ENCODE measurements at regions not wholly inside any gene's neighbourhood (a gene's known extent, or its start where the extent isn't known, plus 50 kb on each side); places are given as distances from the start of the nearest gene placed in this dataset.

- no peak overlapping the region for H3K4me3 ChIP-seq (ENCODE audit: low read depth in 1 of 5, low read length in 5 of 5)
- H3K27ac ChIP-seq (ENCODE audit: low read depth, low read length), result no peak overlapping the region
- no peaks in the 10 kb centered on the region for H3K36me3 ChIP-seq (ENCODE audit: control insufficient read depth in 5 of 5, insufficient read depth in 5 of 5, low read length in 5 of 5)
- peaks cover 6 to 49% (median 42%) of the 10 kb centered on the region in 5 donors for H3K4me1 ChIP-seq (ENCODE audit: control insufficient read depth in 5 of 5, insufficient read depth in 5 of 5, low read length in 5 of 5)
- no peaks in the 10 kb centered on the region for H3K9me3 ChIP-seq (ENCODE audit: control insufficient read depth in 5 of 5, low read length in 5 of 5)
- H3K27me3 ChIP-seq (ENCODE audit: control insufficient read depth in 5 of 5, insufficient read depth in 4 of 5, low read length in 5 of 5), result peaks cover 0 to 3% (median 0%) of the 10 kb centered on the region in 5 donors
- peak overlapping the region in 1 of 5 donors; percentile 8 for H3K9ac ChIP-seq (ENCODE audit: low read length in 5 of 5)
These were observed 62.0 kb upstream of the RNU6ATAC start for GRCh38 chr9:134226221-134226930.

GRCh38 chr9:134227451-134228411 is 63.4 kb upstream of the RNU6ATAC start:
- no peaks in the 10 kb centered on the region for H3K9me3 ChIP-seq (ENCODE audit: control insufficient read depth in 5 of 5, low read length in 5 of 5)
- H3K36me3 ChIP-seq (ENCODE audit: control insufficient read depth in 5 of 5, insufficient read depth in 5 of 5, low read length in 5 of 5), result no peaks in the 10 kb centered on the region
- peaks cover 0 to 3% (median 0%) of the 10 kb centered on the region in 5 donors for H3K27me3 ChIP-seq (ENCODE audit: control insufficient read depth in 5 of 5, insufficient read depth in 4 of 5, low read length in 5 of 5)
- peak overlapping the region in 1 of 5 donors; percentile 19 for H3K9ac ChIP-seq (ENCODE audit: low read length in 5 of 5)
- H3K27ac ChIP-seq (ENCODE audit: low read depth, low read length), result no peak overlapping the region
- H3K4me3 ChIP-seq (ENCODE audit: low read depth in 1 of 5, low read length in 5 of 5), result no peak overlapping the region
- H3K4me1 ChIP-seq (ENCODE audit: control insufficient read depth in 5 of 5, insufficient read depth in 5 of 5, low read length in 5 of 5), result peaks cover 10 to 59% (median 53%) of the 10 kb centered on the region in 5 donors

GRCh38 chr9:134228649-134229048 is 64.3 kb upstream of the RNU6ATAC start:
- H3K9me3 ChIP-seq (ENCODE audit: control insufficient read depth in 5 of 5, low read length in 5 of 5), result no peaks in the 10 kb centered on the region
- H3K27ac ChIP-seq (ENCODE audit: low read depth, low read length), result no peak overlapping the region
- no peaks in the 10 kb centered on the region for H3K36me3 ChIP-seq (ENCODE audit: control insufficient read depth in 5 of 5, insufficient read depth in 5 of 5, low read length in 5 of 5)
- peaks cover 10 to 68% (median 62%) of the 10 kb centered on the region in 5 donors for H3K4me1 ChIP-seq (ENCODE audit: control insufficient read depth in 5 of 5, insufficient read depth in 5 of 5, low read length in 5 of 5)
- H3K4me3 ChIP-seq (ENCODE audit: low read depth in 1 of 5, low read length in 5 of 5), result no peak overlapping the region
- no peak overlapping the region for H3K9ac ChIP-seq (ENCODE audit: low read length in 5 of 5)
- peaks cover 0 to 3% (median 0%) of the 10 kb centered on the region in 5 donors for H3K27me3 ChIP-seq (ENCODE audit: control insufficient read depth in 5 of 5, insufficient read depth in 4 of 5, low read length in 5 of 5)

- H3K27ac ChIP-seq (ENCODE audit: low read depth, low read length), result no peak overlapping the region
- H3K4me1 ChIP-seq (ENCODE audit: control insufficient read depth in 5 of 5, insufficient read depth in 5 of 5, low read length in 5 of 5), result peaks cover 10 to 78% (median 70%) of the 10 kb centered on the region in 5 donors
These were observed 65.2 kb upstream of the RNU6ATAC start for GRCh38 chr9:134229466-134230091.

GRCh38 chr9:134230092-134230941 is 66.0 kb upstream of the RNU6ATAC start:
- H3K4me3 ChIP-seq (ENCODE audit: low read depth in 1 of 5, low read length in 5 of 5), result peak overlapping the region in 2 of 5 donors; percentile 21 to 32
- H3K9me3 ChIP-seq (ENCODE audit: control insufficient read depth in 5 of 5, low read length in 5 of 5), result no peaks in the 10 kb centered on the region
- peaks cover 10 to 85% (median 71%) of the 10 kb centered on the region in 5 donors for H3K4me1 ChIP-seq (ENCODE audit: control insufficient read depth in 5 of 5, insufficient read depth in 5 of 5, low read length in 5 of 5)
- H3K36me3 ChIP-seq (ENCODE audit: control insufficient read depth in 5 of 5, insufficient read depth in 5 of 5, low read length in 5 of 5), result no peaks in the 10 kb centered on the region
- H3K27ac ChIP-seq (ENCODE audit: low read depth, low read length), result peak overlapping the region; percentile 76
- H3K9ac ChIP-seq (ENCODE audit: low read length in 5 of 5), result no peak overlapping the region
- H3K27me3 ChIP-seq (ENCODE audit: control insufficient read depth in 5 of 5, insufficient read depth in 4 of 5, low read length in 5 of 5), result peaks cover 0 to 3% (median 0%) of the 10 kb centered on the region in 5 donors

More at GRCh38 chr9:134229466-134230091, 65.2 kb upstream of the RNU6ATAC start:
- no peak overlapping the region for H3K9ac ChIP-seq (ENCODE audit: low read length in 5 of 5)
- no peak overlapping the region for H3K4me3 ChIP-seq (ENCODE audit: low read depth in 1 of 5, low read length in 5 of 5)
- H3K36me3 ChIP-seq (ENCODE audit: control insufficient read depth in 5 of 5, insufficient read depth in 5 of 5, low read length in 5 of 5), result no peaks in the 10 kb centered on the region
- no peaks in the 10 kb centered on the region for H3K9me3 ChIP-seq (ENCODE audit: control insufficient read depth in 5 of 5, low read length in 5 of 5)
- H3K27me3 ChIP-seq (ENCODE audit: control insufficient read depth in 5 of 5, insufficient read depth in 4 of 5, low read length in 5 of 5), result peaks cover 0 to 3% (median 0%) of the 10 kb centered on the region in 5 donors

- Histone ChIP-seq H3K27me3 (ENCODE audit: control insufficient read depth in 5 of 5, insufficient read depth in 4 of 5, low read length in 5 of 5) (peaks cover 0 to 3% (median 0%) of the 10 kb centered on the region in 5 donors), H3K9me3 (ENCODE audit: control insufficient read depth in 5 of 5, low read length in 5 of 5) (no peaks in the 10 kb centered on the region), H3K27ac (ENCODE audit: low read depth, low read length) (peak overlapping the region; percentile 76), H3K4me1 (ENCODE audit: control insufficient read depth in 5 of 5, insufficient read depth in 5 of 5, low read length in 5 of 5) (peaks cover 10 to 85% (median 69%) of the 10 kb centered on the region in 5 donors), H3K36me3 (ENCODE audit: control insufficient read depth in 5 of 5, insufficient read depth in 5 of 5, low read length in 5 of 5) (no peaks in the 10 kb centered on the region), H3K9ac (ENCODE audit: low read length in 5 of 5) (no peak overlapping the region), H3K4me3 (ENCODE audit: low read depth in 1 of 5, low read length in 5 of 5) (peak overlapping the region in 3 of 5 donors; percentile 13 to 32 (median 21))
These were observed 66.6 kb upstream of the RNU6ATAC start for GRCh38 chr9:134230942-134231325.

- H3K27ac ChIP-seq (ENCODE audit: low read depth, low read length), result peak overlapping the region; percentile 76
- H3K9ac ChIP-seq (ENCODE audit: low read length in 5 of 5), result no peak overlapping the region
- peaks cover 0 to 3% (median 0%) of the 10 kb centered on the region in 5 donors for H3K27me3 ChIP-seq (ENCODE audit: control insufficient read depth in 5 of 5, insufficient read depth in 4 of 5, low read length in 5 of 5)
- no peaks in the 10 kb centered on the region for H3K36me3 ChIP-seq (ENCODE audit: control insufficient read depth in 5 of 5, insufficient read depth in 5 of 5, low read length in 5 of 5)
- peaks cover 12 to 85% (median 67%) of the 10 kb centered on the region in 5 donors for H3K4me1 ChIP-seq (ENCODE audit: control insufficient read depth in 5 of 5, insufficient read depth in 5 of 5, low read length in 5 of 5)
- H3K9me3 ChIP-seq (ENCODE audit: control insufficient read depth in 5 of 5, low read length in 5 of 5), result no peaks in the 10 kb centered on the region
- peak overlapping the region in 3 of 5 donors; percentile 13 to 32 (median 21) for H3K4me3 ChIP-seq (ENCODE audit: low read depth in 1 of 5, low read length in 5 of 5)
These were observed 67.0 kb upstream of the RNU6ATAC start for GRCh38 chr9:134231330-134231745.

GRCh38 chr9:134231767-134232166 is 67.4 kb upstream of the RNU6ATAC start:
- Histone ChIP-seq H3K27ac (ENCODE audit: low read depth, low read length) (peak overlapping the region; percentile 76), H3K36me3 (ENCODE audit: control insufficient read depth in 5 of 5, insufficient read depth in 5 of 5, low read length in 5 of 5) (no peaks in the 10 kb centered on the region), H3K4me3 (ENCODE audit: low read depth in 1 of 5, low read length in 5 of 5) (peak overlapping the region in 1 of 5 donors; percentile 21), H3K9ac (ENCODE audit: low read length in 5 of 5) (no peak overlapping the region), H3K27me3 (ENCODE audit: control insufficient read depth in 5 of 5, insufficient read depth in 4 of 5, low read length in 5 of 5) (peaks cover 0 to 3% (median 0%) of the 10 kb centered on the region in 5 donors), H3K4me1 (ENCODE audit: control insufficient read depth in 5 of 5, insufficient read depth in 5 of 5, low read length in 5 of 5) (peaks cover 12 to 85% (median 64%) of the 10 kb centered on the region in 5 donors), H3K9me3 (ENCODE audit: control insufficient read depth in 5 of 5, low read length in 5 of 5) (no peaks in the 10 kb centered on the region)

GRCh38 chr9:134233022-134233421 is 68.7 kb upstream of the RNU6ATAC start:
- Histone ChIP-seq H3K27me3 (ENCODE audit: control insufficient read depth in 5 of 5, insufficient read depth in 4 of 5, low read length in 5 of 5) (peaks cover 0 to 2% (median 0%) of the 10 kb centered on the region in 5 donors), H3K27ac (ENCODE audit: low read depth, low read length) (peak overlapping the region; percentile 76), H3K9ac (ENCODE audit: low read length in 5 of 5) (no peak overlapping the region), H3K36me3 (ENCODE audit: control insufficient read depth in 5 of 5, insufficient read depth in 5 of 5, low read length in 5 of 5) (no peaks in the 10 kb centered on the region), H3K4me1 (ENCODE audit: control insufficient read depth in 5 of 5, insufficient read depth in 5 of 5, low read length in 5 of 5) (peaks cover 12 to 72% (median 62%) of the 10 kb centered on the region in 5 donors), H3K4me3 (ENCODE audit: low read depth in 1 of 5, low read length in 5 of 5) (no peak overlapping the region), H3K9me3 (ENCODE audit: control insufficient read depth in 5 of 5, low read length in 5 of 5) (no peaks in the 10 kb centered on the region)

Data from subcutaneous abdominal adipose tissue (tissue), 5 donors.